COLO829 (cell line): ENCODE measurements at regions not wholly inside any gene's neighbourhood (a gene's known extent, or its start where the extent isn't known, plus 50 kb on each side); places are given as distances from the start of the nearest gene placed in this dataset.

Source experiments
- DNase-seq: peaks from one replicate; pipeline ENCODE4 v3.0.0; 2012; ENCODE audit warnings: low spot score

GRCh38 chr5:124839371-124839998 is 93.0 kb upstream of the ZNF608 start:
- no peak for DNase-seq

DNA sequence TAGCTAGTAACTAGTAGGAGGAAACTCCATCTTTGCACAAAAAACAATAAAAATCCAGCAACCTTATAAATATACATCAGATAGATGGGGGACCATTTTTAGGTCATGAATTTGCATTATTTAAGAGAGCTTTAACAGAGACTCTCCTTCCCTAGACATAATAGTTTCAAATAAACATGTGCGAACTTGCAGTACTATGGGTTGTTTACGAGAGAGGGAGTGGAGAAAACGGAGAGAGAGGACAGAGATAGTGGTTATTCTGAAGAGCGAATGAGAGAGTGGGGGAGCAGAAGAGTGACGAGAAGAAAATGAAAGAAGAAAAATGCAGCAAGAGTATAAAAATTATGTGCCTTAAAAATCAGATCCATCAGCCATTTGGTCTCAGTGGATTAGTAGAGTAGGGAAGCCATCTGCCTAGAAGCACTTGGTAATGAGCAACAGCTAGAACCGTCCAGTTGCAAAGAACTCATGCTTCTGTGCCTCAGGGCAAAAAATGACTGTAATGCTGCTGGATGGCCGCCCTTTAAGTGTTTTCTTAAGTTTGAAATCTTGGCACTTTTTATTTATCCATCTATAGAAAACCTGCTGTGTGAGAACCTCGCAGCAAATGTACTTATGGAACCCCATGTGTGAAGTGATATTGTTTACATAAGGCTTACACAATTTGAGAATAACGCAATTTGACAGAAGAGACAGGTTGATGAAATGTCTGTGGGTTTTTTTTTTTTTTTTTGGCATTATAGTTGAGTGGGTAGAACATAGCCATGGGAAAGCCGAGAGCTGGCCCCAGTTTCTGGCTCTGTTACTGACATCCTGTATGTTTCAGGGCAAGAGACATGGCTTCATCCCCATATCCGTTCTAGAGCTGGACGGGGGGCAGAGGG is 95.6 kb upstream of the ZNF608 start:
- no peak for DNase-seq

DNA sequence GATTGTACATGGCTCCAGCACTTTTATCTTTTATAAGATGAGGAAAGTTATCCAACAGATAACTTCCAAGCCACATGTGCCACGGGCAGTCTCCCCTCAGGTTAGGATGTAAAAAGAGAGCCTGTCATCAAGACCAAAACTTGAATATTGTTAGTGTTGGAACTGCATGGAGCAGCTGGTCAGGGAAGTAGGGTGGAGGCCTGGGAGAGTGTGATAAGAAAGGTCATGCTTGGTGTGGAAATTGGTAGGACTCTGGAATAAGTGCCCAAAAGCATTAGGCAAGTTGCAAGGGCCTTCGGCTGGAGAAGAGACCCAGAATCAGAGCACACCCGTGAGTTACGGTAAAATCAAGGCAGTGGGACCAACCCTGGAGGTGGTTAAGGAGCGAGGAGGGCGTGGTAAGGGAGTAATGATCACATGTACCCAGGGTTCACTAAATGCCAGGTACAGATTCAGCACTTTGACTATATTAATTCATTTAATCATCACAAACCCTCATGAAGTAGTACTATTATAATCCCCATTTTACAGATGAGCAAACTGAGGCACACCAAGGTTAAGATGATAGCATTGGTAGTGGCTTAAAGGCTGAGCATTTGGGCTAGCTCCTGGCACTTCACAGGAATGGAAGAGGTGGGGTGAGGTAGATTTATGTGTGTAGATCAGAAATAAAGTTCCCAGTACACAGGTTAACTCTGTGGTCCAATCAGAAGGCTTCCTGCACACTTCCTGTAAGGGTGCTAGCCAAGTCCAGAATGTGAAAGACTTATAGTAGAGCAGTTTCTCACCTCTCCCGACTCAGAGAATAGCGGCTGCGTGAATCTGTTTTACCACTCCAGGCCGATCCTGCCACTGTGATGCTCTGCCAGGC is 96.5 kb upstream of the ZNF608 start:
- DNase-seq: no peak

GRCh38 chr5:124843596-124843899 is 97.1 kb upstream of the ZNF608 start:
- DNase-seq: no peak

GRCh38 chr5:124844371-124844920 is 98.0 kb upstream of the ZNF608 start:
- DNase-seq: no peak

DNA sequence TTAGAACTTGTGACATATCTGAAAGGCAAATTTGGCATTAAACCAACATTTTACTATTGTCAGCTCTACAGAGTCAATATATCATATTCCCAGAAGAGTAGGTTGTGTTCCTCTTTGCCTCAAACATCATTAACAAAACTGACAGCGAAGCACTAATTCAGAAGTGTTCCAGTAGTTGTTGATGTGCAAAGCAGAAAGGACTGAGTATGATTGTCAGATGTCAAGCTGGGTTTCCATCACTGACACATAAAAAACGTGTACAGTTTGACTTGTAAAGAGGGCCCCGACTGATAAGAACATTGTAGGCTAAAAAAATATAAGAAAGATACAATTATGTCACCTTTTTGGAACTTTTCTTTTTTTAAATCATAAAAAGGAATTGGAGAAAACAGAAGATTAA is 101.5 kb upstream of the ZNF608 start:
- no peak for DNase-seq

DNA sequence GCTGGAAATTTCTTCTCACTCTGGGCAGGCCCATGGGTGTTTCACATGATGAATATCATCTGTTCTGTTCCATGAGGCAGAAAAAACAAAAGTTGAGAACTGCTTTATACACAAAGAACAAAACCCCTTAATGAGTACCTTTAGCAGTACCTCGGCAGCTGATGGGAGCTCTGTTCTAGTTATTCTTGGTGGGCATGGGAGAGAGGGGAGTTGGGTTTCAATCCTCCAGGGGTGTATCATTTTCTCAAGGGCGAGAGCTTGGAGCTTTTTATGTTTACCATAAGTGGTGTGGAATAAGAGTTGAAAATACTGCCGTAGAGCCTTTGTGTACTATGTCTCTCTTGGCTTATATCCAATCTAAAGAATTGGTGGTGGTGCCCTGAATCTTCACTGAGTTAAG is 103.3 kb upstream of the ZNF608 start:
- DNase-seq: no peak

GRCh38 chr5:124856726-124857125 is 110.3 kb upstream of the ZNF608 start:
- DNase-seq: no peak

GRCh38 chr5:124858612-124859011 is 112.2 kb upstream of the ZNF608 start:
- DNase-seq: no peak

DNA sequence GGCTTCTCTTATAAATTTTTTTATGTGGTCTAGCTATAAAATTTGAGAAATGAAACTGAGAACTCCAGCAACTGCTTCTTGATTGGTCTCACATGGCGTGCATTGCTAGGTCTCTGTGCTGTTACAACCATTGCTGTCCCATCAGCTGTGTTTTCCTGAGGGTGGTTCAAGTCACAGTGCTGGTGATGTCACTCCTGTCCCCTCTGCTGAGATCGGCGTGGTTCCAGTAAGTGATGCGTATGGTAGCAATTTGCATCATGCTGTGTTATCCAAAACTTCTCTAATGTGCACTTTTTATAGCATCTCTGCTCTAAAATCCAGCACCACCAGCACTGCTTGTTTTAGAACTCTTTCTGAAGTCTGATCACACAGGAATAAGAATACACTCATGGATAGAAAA is 112.6 kb upstream of the ZNF608 start:
- no peak for DNase-seq

- no peak for DNase-seq
Measured at GRCh38 chr5:124859556-124860290, 113.3 kb upstream of the ZNF608 start.

- DNase-seq: no peak
Measured at GRCh38 chr5:124860291-124860655, 113.8 kb upstream of the ZNF608 start.

GRCh38 chr5:124865066-124865465 is 118.6 kb upstream of the ZNF608 start:
- DNase-seq: no peak

GRCh38 chr5:124865603-124866354 is 119.3 kb upstream of the ZNF608 start:
- no peak for DNase-seq

- peak; percentile 12 for DNase-seq
Measured at GRCh38 chr5:124866355-124867136, 120.1 kb upstream of the ZNF608 start.

DNA sequence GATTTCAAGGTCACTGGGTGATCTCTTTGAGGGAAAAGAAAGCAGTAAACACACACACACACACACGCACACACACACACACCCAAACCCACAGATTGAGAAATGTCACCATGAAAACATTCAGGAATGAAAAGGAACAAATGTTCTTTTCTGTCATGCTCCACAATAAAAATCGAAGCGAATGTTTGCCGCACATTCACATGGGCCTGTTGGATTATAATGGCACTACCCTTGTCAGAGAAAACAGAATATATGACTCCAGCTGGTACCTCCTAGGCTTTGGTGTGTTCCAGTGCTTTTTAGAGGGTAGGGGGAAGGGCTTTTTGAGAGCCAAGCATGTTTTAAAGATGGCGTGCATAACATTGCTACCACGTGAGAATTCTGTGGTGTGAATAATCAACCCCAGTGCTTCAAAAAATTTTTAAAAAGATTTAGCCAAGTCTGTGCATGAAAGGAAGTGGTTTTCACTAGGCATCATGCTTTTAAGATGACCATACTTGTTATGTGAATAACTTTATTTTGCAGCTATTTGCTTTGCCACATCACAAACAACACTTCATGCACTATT is 120.8 kb upstream of the ZNF608 start:
- peak; percentile 14 for DNase-seq

DNA sequence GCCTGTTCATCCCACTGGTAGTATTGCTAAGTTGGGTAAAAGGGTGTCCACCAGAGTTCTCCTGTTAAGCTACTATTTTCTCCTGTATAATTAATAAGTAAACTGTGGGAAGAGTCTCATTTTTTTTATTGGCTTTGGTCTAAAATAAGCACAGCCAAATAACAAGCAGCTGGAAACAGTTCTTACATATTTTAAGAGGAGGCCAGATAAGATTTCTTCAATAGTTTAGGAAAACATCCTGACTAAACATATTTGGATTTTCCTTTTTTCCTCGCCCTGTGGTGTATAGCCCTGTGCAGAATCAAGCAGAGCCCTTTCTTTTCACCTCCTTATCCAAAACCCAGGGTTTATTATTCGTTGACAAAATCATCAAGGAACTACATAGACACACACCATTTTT is 122.2 kb upstream of the ZNF608 start:
- DNase-seq: no peak

- DNase-seq: peak; percentile 39
Measured at GRCh38 chr5:124869426-124870033, 123.1 kb upstream of the ZNF608 start.

DNA sequence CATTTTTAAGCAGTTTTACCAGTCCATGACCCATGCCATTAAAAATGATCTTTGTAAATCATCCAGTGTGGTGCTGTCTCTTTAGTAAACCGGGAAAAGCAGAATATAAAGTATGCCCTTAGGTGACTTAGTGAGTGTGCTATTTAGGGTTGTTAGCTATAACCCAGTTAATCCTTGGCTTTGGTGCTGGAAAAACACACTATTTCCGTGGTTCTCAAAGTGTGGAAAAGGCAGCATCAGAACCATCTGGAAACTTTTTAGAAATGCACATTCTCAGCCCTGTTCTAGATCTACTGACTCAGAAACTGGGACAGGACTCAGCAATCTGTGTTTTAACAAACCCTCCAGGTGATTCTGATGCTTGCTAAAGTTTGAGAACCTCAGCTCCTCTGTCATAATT is 123.6 kb upstream of the ZNF608 start:
- DNase-seq: no peak

DNA sequence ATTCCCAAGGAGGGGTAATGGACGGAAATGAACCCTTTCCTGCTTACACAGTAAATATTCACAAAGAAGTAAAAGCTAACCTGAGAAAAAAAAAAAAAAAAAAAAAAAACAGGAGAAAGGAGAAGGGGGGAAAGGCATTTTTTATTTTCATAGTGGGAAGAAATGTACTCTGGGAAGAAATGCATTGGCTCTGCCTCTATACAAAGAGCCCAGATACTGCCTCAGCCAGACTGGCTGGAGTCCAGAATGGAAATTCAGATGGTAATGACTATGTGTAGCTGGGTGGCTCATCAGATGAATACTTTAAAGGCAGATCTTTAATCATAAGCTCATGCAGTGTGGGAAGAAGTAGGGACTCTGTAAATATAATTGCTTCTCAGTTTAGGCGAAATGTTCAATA is 124.9 kb upstream of the ZNF608 start:
- peak; percentile 9 for DNase-seq
